Ectodermal cell (in vitro differentiated cells): ENCODE measurements at regions not wholly inside any gene's neighbourhood (a gene's known extent, or its start where the extent isn't known, plus 50 kb on each side); places are given as distances from the start of the nearest gene placed in this dataset.

Source experiments
- H3K27ac ChIP-seq: 2 replicates; pipeline ENCODE4 v1.7.0; 2013; ENCODE audit warnings: mild to moderate bottlenecking, low read depth, low read length; ENCODE audit not compliant: insufficient read depth, poor library complexity, severe bottlenecking
- H3K27me3 ChIP-seq: 2 replicates; pipeline ENCODE4 v1.7.0; 2013; ENCODE audit warnings: mild to moderate bottlenecking, low read length; ENCODE audit not compliant: insufficient read depth, control insufficient read depth, poor library complexity, severe bottlenecking
- H3K36me3 ChIP-seq: one replicate; pipeline ENCODE4 v1.7.0; 2013; ENCODE audit warnings: low read length; ENCODE audit not compliant: control insufficient read depth, insufficient read depth
- H3K4me1 ChIP-seq: one replicate; pipeline ENCODE4 v1.7.0; 2013; ENCODE audit warnings: low read length; ENCODE audit not compliant: control insufficient read depth, insufficient read depth
- H3K4me3 ChIP-seq: 2 replicates; pipeline ENCODE4 v1.7.0; 2013; ENCODE audit warnings: low read depth, low read length, control low read depth; ENCODE audit not compliant: insufficient read depth
- H3K9me3 ChIP-seq: 2 replicates; pipeline ENCODE4 v1.7.0; 2013; ENCODE audit warnings: mild to moderate bottlenecking, low read length, moderate library complexity; ENCODE audit not compliant: control insufficient read depth
- WGBS, 2 experiments: methylation state at CpG; one replicate each; pipeline ENCODE4 v1.1.7; 2013; ENCODE audit warnings: missing lambda C conversion rate in 2 of 2; 5-methylcytosine and 5-hydroxymethylcytosine counted together

DNA sequence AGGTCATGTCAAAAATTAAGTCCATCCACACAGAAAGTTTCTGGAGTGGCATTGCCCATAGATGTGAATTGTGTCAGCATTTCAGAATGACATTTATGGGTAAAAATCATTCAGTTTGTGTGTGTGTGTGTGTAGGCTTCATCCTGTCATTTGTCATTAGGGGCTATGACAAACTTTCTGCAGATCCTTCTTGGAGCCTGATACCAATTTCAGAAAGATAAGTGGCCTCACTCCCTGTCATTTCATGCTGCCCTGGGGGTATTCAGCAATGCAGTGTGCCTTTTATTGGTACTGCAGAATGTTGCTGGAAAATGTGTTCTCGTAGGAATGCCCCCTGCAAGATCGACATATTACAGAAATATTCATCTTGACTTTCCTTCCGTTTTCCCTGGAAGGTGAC lies 659.7 kb downstream of the NLGN4X start:
- no peak overlapping the region for H3K27ac ChIP-seq
- no peaks in the 10 kb centered on the region for H3K4me1 ChIP-seq
- no peaks in the 10 kb centered on the region for H3K36me3 ChIP-seq
- no peaks in the 10 kb centered on the region for H3K27me3 ChIP-seq
- H3K4me3 ChIP-seq: no peak overlapping the region
- H3K9me3 ChIP-seq: no peaks in the 10 kb centered on the region
- 87 to 97% methylated on average over 3 of the region's 3 CpGs for WGBS, 2 experiments

DNA sequence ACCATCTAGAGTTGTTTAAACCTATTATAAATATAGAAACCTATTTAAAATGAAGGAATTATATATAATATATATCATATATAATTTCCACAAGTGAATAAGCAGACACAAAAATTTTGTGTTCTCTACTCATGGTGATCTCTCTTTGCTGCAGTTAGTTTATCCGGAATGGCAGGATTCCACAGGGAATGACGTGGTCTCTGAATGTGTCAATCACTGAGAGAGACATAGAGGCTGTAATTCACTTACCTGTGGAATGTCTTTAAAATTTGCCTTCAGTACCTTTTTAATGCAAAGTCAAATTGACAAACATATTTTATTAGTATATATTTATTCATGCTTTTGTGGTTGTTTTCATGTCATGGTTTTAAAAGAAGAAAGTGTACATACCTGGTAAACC lies 669.3 kb downstream of the NLGN4X start:
- Histone ChIP-seq H3K4me1 (no peaks in the 10 kb centered on the region), H3K36me3 (no peaks in the 10 kb centered on the region), H3K27me3 (no peaks in the 10 kb centered on the region), H3K27ac (no peak overlapping the region), H3K9me3 (no peaks in the 10 kb centered on the region), H3K4me3 (no peak overlapping the region)
- 94 to 100% methylated on average over 2 of the region's 2 CpGs for WGBS, 2 experiments

DNA sequence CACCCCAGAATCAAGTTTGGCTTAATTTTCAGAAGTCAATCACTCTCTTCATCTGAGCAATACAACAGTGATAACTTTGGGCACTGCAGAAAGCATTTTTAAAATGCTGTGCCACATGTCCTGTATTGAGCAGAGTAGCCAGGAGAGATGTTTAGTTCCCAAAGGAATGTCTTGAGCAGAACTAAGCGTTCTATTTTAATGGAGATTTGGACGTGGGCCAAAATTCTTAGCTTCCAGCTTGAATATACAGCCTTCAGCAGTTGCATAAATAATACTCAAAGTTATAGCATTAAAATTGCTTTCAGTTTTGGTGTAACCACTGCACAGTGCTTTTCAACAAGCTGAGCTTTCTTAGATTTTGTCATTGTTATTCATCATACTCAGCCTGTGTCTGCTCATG lies 679.2 kb downstream of the NLGN4X start:
- Histone ChIP-seq H3K27me3 (no peaks in the 10 kb centered on the region), H3K9me3 (no peaks in the 10 kb centered on the region), H3K27ac (no peak overlapping the region), H3K36me3 (no peaks in the 10 kb centered on the region), H3K4me3 (no peak overlapping the region), H3K4me1 (no peaks in the 10 kb centered on the region)
- WGBS, 2 experiments: 88 to 100% methylated on average over 2 of the region's 2 CpGs

DNA sequence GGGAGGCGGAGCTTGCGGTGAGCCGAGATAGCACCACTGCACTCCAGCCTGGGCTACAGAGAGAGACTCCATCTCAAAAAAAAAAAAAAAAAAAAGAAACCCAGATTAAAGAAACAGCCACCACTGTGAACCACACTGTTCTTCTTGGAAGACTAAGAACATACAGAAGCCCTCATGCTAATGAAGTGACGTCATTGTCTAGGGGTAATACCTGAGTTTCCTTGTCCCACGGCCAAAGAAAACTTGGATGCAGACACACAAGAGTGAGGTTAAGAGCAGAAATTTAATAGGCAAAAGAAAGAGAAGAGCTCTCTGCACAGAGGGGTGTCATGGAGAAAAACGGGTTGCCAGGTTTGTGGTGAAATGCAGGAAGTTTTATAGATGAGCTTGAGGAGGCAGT lies 691.6 kb downstream of the NLGN4X start:
- no peaks in the 10 kb centered on the region for H3K4me1 ChIP-seq
- no peaks in the 10 kb centered on the region for H3K27me3 ChIP-seq
- H3K4me3 ChIP-seq: no peak overlapping the region
- WGBS, 2 experiments: 85 to 93% methylated on average over 6 of the region's 6 CpGs
- H3K27ac ChIP-seq: no peak overlapping the region
- H3K9me3 ChIP-seq: no peaks in the 10 kb centered on the region
- no peaks in the 10 kb centered on the region for H3K36me3 ChIP-seq

DNA sequence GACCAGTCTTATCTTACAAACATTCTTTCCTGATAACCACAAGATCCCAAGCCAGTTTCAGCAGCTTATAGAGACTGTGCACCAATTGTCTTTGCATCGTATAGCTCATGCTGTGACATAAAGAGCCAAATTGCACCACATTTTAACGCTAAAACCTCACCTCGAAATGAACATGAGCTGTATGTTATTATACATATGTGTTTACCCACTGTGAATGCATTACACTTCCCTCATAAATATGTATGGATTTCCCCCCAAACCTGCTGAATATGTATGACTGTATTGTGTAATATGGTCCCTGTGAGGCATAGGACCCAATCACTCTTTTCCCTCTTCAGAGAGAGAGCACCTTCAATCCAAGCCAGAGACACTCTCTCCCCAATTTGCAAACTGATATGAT lies 692.4 kb downstream of the NLGN4X start:
- H3K9me3 ChIP-seq: no peaks in the 10 kb centered on the region
- 88% methylated on average over 1 of the region's 3 CpGs; no CpG with 5 or more reads in 1 of the 2 experiments for WGBS, 2 experiments
- H3K4me1 ChIP-seq: no peaks in the 10 kb centered on the region
- no peaks in the 10 kb centered on the region for H3K27me3 ChIP-seq
- H3K36me3 ChIP-seq: no peaks in the 10 kb centered on the region
- H3K4me3 ChIP-seq: no peak overlapping the region
- H3K27ac ChIP-seq: no peak overlapping the region

DNA sequence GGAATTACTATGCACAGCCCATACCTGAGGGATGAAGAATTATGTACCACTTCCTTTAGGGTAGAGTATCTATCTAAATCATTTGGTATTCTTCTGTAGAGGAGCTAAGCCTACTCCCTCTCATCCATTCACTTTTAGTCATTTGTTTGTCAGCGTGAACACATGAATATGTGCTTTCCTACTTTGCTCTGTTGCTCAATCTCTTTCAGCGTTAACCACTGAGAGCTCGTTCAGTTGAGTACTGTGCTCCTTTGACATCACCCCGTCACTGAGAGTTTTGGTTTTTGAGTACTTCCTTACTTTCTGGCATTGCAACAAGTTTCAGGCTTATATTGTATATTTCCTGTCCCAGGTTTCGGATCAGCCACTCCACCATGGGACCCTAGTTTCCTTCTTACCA lies 700.6 kb downstream of the NLGN4X start:
- Histone ChIP-seq H3K36me3 (no peaks in the 10 kb centered on the region), H3K27me3 (no peaks in the 10 kb centered on the region), H3K9me3 (no peaks in the 10 kb centered on the region), H3K4me1 (no peaks in the 10 kb centered on the region), H3K4me3 (no peak overlapping the region), H3K27ac (no peak overlapping the region)
- 92 to 97% methylated on average over 5 of the region's 5 CpGs for WGBS, 2 experiments

DNA sequence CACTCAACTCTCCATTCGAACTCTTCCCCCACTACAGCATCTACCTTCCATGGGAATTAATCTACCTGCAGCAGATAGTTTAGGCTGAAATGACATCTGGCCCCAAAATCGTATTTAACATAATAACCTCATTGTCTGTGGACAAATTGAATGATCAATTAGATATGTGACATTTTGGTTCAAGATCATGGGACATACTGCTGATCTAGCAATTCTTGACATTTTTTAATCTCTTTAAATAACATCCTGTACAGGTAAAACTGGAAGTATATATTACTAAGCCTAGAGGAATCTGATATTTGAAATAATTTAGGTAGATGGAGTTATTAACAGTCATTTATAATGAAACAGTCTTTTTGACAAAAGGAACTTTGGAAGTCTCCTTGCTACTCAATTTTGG lies 702.5 kb downstream of the NLGN4X start:
- Histone ChIP-seq H3K27me3 (no peaks in the 10 kb centered on the region), H3K27ac (no peak overlapping the region), H3K4me1 (no peaks in the 10 kb centered on the region), H3K4me3 (no peak overlapping the region), H3K9me3 (no peaks in the 10 kb centered on the region), H3K36me3 (no peaks in the 10 kb centered on the region)
- 94% methylated on average over 2 of the region's 2 CpGs; no CpG with 5 or more reads in 1 of the 2 experiments for WGBS, 2 experiments

DNA sequence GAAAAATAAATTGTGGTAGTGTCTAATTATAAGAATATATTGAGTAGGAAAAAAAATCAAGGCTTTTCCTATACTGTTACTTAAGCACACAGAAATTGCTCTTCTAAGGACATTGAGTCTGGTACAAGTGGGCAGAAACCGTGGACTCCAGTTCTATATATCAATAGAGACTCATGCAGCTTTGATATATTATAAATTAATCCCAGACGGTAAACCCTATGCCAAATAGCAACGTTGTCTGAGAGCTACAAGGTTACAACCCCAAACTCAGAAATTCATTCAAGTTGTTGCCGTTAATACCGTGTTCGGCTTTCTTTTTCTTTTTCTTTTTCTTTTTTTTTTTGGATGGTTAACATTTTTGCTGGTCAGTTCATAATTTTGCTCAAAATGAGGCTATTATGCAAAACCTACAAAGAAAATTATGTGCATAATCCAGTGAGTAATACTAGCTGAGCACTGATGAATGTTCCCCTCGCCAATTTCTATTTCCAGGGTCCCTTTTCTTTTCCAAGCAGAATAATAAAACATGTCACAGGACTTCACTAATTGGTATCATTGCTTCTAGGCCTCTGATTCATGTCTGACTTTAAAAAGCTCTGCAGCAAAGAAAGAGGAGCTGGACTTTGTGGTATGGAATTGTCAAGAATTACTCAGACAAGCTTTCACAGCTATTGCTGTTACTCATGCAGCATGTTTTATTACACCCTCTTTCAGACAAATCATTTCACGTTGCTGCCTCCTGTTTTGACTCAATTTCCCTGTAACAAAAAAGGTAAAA lies 737.7 kb downstream of the NLGN4X start:
- Histone ChIP-seq H3K27me3 (no peaks in the 10 kb centered on the region), H3K4me1 (no peaks in the 10 kb centered on the region), H3K27ac (no peak overlapping the region), H3K4me3 (no peak overlapping the region), H3K36me3 (no peaks in the 10 kb centered on the region), H3K9me3 (no peaks in the 10 kb centered on the region)
- 78 to 90% methylated on average over 4 to 8 of the region's 8 CpGs for WGBS, 2 experiments

DNA sequence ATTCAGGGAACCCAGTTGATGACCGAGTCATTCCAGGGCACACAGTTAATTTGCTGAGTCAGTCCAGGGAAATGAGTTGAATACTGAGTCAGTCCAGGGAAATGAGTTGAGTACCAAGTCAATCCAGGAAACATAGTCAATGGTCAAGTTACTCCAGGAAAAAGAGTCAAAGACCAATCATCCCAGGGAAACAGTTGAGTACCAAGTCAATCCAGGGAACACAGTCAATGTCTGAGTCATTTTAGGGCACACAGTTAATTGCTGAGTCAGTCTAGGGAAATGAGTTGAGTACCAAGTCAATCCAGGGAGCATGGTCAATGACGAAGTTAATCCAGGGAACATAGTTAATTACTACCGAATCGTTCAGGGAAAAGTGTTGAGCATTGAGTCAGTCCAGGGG lies 754.4 kb downstream of the NLGN4X start:
- WGBS, 2 experiments: 92 to 95% methylated on average over 4 of the region's 4 CpGs
- Histone ChIP-seq H3K36me3 (no peaks in the 10 kb centered on the region), H3K9me3 (no peaks in the 10 kb centered on the region)

DNA sequence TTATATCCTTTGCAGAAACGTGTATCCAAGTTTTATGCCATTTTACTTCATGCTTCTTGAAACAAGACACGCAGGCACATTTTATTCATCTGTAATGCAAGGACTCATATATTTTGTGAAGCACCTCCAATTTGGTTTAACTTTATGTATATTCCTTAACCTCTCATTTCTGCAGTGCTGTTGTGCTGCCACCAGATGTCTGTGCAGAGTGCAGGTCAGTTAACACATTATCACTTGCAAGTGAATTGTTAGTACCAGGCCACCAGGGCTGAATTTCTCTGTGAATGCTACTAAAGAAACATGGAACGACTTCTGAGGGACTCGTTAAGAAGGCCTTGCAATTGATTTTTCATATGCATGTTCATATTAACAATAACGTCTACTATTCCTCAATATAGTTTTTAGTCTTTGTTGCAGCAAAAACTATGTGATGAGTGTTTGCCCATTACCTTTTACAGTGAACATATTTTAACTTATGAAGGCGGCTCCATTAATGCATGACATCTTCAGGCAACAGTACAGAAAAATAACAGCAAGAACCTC lies 770.3 kb downstream of the NLGN4X start:
- H3K27me3 ChIP-seq: no peaks in the 10 kb centered on the region
- no peak overlapping the region for H3K4me3 ChIP-seq
- H3K9me3 ChIP-seq: no peaks in the 10 kb centered on the region
- no peaks in the 10 kb centered on the region for H3K4me1 ChIP-seq
- no peaks in the 10 kb centered on the region for H3K36me3 ChIP-seq
- no peak overlapping the region for H3K27ac ChIP-seq
- 75 to 95% methylated on average over 4 of the region's 6 CpGs for WGBS, 2 experiments

More for the DNA sequence above, 754.4 kb downstream of the NLGN4X start:
- Histone ChIP-seq H3K27me3 (no peaks in the 10 kb centered on the region), H3K27ac (no peak overlapping the region), H3K4me3 (no peak overlapping the region), H3K4me1 (no peaks in the 10 kb centered on the region)
